Astrocyte of the cerebellum (primary cell): ENCODE measurements at regions not wholly inside any gene's neighbourhood (a gene's known extent, or its start where the extent isn't known, plus 50 kb on each side); places are given as distances from the start of the nearest gene placed in this dataset.
A peak's percentile ranks its signal among the peaks of the same experiment; 100 is the strongest.

Experiments
- DNase-seq: peaks from one replicate; pipeline ENCODE4 v3.0.0-alpha.2; 2011; ENCODE audit warnings: low read depth
- H3K4me3 ChIP-seq: 2 replicates; pipeline ENCODE4 v1.5.1; 2011; ENCODE audit warnings: mild to moderate bottlenecking, low read depth, low read length, moderate library complexity
- CTCF ChIP-seq: IDR thresholded peaks from 2 replicates; pipeline ENCODE4 v1.5.1; 2012; ENCODE audit warnings: low read length, low read depth, moderate library complexity, mild to moderate bottlenecking; ENCODE audit errors: missing control alignments
- in situ Hi-C: cut with HindIII; loops from 2 replicates; pipeline ENCODE4 v1.10.0; 2017; ENCODE audit warnings: low sequenced_read_pairs

GRCh38 chr6:16967470-16967817 lies 134.4 kb upstream of the STMND1 start:
- no peak for TF ChIP-seq CTCF
- in situ Hi-C loops, result no loop called here
- DNase-seq, result no peak
- no peak overlapping the region for H3K4me3 ChIP-seq

DNA sequence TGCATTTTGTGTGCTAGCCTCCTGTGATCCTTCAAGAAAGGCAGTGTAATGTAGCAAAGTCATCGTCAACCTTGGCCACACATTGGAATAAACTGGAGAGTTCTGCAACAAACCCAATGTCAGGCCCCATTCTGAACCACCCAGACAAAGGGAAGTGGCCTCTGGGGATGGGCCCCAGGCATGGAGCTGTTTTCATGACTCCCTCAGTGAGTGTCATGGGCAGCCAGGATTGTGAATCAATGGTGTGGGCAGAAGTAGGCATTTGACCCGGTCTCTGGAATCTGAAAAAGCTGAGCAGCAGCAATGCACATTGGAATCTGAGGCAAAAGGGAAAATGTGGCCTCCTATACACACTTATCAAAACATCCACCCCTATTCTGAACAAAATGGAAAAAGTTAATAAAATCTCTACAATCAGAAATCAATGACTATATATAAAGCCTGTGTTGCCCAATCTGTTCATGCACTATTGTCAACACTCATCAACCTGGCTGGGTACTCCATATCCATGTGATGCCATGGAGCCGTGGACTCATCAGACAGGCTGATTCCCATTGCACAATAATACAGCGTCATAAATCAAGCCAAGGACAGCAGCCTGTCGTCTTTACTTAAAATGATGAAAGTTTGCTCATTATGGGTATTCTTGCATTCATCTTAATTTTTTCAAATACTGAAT lies 134.9 kb upstream of the STMND1 start:
- DNase-seq, result no peak
- no peak overlapping the region for H3K4me3 ChIP-seq
- in situ Hi-C loops, result no loop called here
- no peak for TF ChIP-seq CTCF

GRCh38 chr6:16965689-16966088 lies 136.2 kb upstream of the STMND1 start:
- in situ Hi-C loops, result no loop called here
- TF ChIP-seq CTCF, result no peak
- DNase-seq, result no peak
- no peak overlapping the region for H3K4me3 ChIP-seq

GRCh38 chr6:16964553-16965499 lies 137.0 kb upstream of the STMND1 start:
- peak; percentile 49 for DNase-seq

DNA sequence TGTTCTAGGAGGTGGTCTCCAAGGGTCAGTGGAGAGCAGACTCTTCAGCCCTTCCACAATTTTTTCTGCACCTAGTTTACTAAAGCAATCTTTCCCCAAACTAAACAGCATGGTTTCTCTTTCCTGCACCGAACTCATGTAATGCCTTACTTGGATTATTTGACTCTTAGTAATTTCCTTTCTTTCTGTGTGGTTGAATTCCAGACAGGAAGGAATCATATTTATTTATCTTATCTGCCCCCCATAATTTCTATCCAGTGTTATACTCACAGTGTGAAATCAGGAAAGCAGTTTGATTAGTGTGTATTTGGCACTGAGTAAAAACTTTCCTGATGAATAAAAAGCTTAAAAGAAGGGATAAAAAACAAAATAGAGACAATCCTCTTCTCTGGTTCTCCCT lies 140.3 kb upstream of the STMND1 start:
- no peak overlapping the region for H3K4me3 ChIP-seq
- no peak for TF ChIP-seq CTCF
- in situ Hi-C loops, result no loop called here
- no peak for DNase-seq

More at GRCh38 chr6:16964553-16965499, 137.0 kb upstream of the STMND1 start:
- in situ Hi-C loops, result no loop called here
- TF ChIP-seq CTCF, result peak; percentile 96
- no peak overlapping the region for H3K4me3 ChIP-seq

DNA sequence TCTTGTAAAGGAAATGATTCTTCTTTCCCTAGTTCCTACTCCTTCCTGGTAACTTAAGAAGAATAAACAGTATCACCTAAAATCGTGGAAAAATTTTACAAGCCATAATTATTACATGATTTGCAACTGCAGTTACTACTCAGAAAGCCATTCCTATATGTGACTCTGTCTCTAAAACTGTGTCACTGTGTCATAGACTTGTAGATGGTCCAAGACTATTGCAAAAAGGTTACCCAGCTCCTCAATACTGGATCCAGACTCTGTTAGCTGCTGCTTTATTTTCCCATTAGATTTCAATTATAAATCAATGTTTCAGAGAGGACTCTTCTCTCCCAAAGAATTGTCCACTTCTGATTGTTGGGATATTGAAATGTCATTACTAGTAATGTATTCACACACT lies 142.1 kb upstream of the STMND1 start:
- DNase-seq, result no peak
- in situ Hi-C loops, result loop anchor here (10.0 kb wide), 1 partner anchor 195 kb away; the partner anchor contains the start of gene ATXN1
- TF ChIP-seq CTCF, result no peak
- H3K4me3 ChIP-seq, result no peak overlapping the region
